GM06990 (cell line): ENCODE measurements at regions not wholly inside any gene's neighbourhood (a gene's known extent, or its start where the extent isn't known, plus 50 kb on each side); places are given as distances from the start of the nearest gene placed in this dataset.

Experiments used
- DNase-seq: peaks from one replicate; pipeline ENCODE4 v3.0.0-alpha.2; 2011; ENCODE audit not compliant: insufficient read length; ENCODE audit errors: extremely low read depth
- H3K27me3 ChIP-seq: replicated peaks from 2 replicates; pipeline ENCODE4 v1.6.0; 2011; ENCODE audit warnings: low read length; ENCODE audit not compliant: control insufficient read depth, insufficient read depth
- H3K36me3 ChIP-seq: 2 replicates; pipeline ENCODE4 v1.5.1; 2011; ENCODE audit warnings: low read length; ENCODE audit not compliant: control insufficient read depth, insufficient read depth
- H3K4me3 ChIP-seq: replicated peaks from 2 replicates; pipeline ENCODE4 v1.5.1; 2011; ENCODE audit warnings: low read depth, mild to moderate bottlenecking, control low read depth, low read length
- TF ChIP-seq, protein P1 (sequence below): IDR thresholded peaks from 2 replicates; pipeline ENCODE4 v1.5.1; 2011; ENCODE audit warnings: low read length, control low read depth, mild to moderate bottlenecking, inconsistent platforms; ENCODE audit not compliant: insufficient read depth, poor library complexity, severe bottlenecking

DNA sequence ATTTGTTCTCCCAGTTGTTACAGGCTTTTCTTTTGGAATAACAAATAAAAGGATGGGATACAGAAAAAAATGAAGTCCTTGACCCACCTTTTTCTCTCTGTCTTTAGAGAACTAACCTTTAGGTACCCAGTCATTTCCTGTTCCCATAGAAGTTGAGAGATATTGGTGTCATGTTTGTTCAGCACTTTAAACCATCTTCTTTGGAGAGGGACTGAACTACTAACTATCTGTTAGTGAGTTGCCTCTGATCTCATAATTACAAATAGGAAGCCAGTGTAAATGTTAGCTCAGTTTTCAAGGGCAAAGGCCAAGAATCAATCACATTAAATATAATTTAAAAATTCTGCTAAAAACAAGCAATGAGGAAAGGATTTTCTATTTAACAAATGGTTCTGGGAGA, 72.9 kb upstream of the DCBLD2 start:
- no peaks in the 10 kb centered on the region for H3K27me3 ChIP-seq
- H3K36me3 ChIP-seq = no peaks in the 10 kb centered on the region
- H3K4me3 ChIP-seq = no peak overlapping the region
- no peak for DNase-seq
- TF ChIP-seq, protein P1, sequence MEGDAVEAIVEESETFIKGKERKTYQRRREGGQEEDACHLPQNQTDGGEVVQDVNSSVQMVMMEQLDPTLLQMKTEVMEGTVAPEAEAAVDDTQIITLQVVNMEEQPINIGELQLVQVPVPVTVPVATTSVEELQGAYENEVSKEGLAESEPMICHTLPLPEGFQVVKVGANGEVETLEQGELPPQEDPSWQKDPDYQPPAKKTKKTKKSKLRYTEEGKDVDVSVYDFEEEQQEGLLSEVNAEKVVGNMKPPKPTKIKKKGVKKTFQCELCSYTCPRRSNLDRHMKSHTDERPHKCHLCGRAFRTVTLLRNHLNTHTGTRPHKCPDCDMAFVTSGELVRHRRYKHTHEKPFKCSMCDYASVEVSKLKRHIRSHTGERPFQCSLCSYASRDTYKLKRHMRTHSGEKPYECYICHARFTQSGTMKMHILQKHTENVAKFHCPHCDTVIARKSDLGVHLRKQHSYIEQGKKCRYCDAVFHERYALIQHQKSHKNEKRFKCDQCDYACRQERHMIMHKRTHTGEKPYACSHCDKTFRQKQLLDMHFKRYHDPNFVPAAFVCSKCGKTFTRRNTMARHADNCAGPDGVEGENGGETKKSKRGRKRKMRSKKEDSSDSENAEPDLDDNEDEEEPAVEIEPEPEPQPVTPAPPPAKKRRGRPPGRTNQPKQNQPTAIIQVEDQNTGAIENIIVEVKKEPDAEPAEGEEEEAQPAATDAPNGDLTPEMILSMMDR = no peak

DNA sequence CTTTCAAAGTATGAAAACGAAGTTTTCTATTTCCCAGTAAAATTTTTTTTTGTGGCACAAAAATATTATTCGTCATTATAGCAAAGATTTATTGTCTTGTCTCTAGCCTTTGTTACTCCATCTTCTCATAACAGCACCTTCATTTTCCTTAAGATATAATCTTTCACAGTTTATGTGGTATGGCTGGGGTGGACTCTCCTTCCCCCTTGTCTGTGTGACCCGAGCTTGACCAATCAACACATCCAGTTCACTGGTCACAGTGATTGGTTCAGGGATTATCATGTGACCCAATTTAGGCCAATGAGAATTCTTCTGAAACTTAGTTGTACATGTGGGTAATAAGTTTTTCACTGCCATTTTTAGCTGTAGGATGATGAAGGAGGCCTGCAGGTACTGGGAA, 71.2 kb upstream of the DCBLD2 start:
- Histone ChIP-seq H3K27me3 (no peaks in the 10 kb centered on the region), H3K4me3 (no peak overlapping the region), H3K36me3 (no peaks in the 10 kb centered on the region)
- TF ChIP-seq, protein P1 = no peak
- DNase-seq = no peak

DNA sequence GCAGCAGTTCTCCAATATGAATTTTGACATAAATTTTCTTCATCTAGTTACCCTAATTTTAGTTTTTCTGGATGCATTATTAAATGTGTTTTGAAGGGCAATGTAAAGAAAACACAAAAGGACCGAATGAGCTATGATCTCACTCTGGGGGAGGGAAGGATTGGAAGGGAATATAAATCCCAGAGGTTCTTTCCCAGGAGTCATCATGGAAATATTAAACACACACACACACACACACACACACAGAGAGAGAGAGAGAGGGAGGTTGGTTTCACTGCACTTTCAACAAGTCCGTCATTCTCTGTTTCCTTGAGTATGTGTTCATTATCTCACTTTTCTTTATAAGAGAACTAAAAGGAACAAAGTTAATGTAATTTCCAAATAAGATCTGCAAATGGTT, 70.7 kb upstream of the DCBLD2 start:
- TF ChIP-seq, protein P1 = no peak
- Histone ChIP-seq H3K36me3 (no peaks in the 10 kb centered on the region), H3K4me3 (no peak overlapping the region), H3K27me3 (no peaks in the 10 kb centered on the region)
- DNase-seq = no peak

DNA sequence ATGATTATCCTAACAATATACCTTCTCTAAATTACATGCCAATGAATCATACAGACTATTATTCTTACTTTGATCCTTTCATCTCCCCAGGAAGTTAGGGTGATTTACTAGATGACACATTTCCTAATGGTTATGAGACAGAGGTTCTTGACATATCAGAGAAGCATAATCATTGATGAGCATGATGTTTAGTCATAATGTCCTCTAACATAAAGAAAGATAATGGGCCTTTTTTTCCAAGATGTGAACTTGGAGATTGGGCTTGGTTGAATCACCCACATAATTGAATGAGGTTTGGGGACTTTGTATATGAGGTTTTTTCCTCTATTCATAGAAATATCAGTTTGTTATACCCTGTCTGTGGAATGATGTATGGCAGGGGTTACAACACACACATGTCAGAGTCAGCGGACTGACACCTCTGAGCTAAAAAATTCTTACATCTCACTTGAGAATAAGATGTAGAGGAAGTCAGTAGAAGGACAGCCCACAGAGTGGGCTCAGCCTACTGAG, 69.7 kb upstream of the DCBLD2 start:
- Histone ChIP-seq H3K4me3 (no peak overlapping the region), H3K36me3 (no peaks in the 10 kb centered on the region), H3K27me3 (no peaks in the 10 kb centered on the region)
- DNase-seq = no peak
- TF ChIP-seq, protein P1 = no peak

DNA sequence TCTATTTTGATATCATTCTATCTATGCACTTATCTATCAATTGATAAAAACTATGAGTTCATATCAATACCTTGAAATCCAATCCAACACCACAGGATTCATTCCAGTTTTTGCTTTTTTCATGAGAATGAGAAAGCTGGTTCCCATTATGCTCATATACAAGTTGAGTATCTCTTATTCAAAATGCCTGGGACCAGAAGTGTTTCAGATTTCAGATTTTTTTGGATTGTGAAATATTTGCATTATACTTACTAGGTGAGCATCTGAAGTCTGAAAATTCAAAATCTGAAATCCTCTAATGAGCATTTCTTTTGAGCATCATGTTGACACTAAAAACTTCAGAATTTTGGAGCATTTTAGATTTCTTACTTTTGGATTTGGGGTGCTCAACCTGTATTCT, 67.8 kb upstream of the DCBLD2 start:
- TF ChIP-seq, protein P1 = no peak
- H3K36me3 ChIP-seq = no peaks in the 10 kb centered on the region
- H3K27me3 ChIP-seq = no peaks in the 10 kb centered on the region
- no peak overlapping the region for H3K4me3 ChIP-seq
- no peak for DNase-seq

DNA sequence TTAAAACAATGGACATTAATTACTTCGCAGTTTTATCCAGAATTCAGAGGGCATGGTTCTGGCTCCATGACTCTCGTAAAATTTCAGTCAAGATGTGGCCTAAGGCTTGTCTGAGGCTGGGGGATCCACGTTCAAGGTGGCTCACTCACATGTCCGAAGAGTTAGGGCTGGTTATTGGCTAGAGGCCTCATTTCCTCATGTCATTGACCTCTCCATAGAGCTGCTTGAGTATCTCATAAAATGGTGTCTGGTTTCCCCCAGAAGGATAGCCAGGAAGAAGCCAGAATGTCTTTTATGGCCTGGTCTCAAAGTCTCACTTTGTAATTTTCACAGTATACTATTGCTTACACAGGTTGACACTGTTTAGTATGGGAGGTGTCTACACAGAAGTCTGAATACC, 67.3 kb upstream of the DCBLD2 start:
- no peak overlapping the region for H3K4me3 ChIP-seq
- TF ChIP-seq, protein P1 = no peak
- no peaks in the 10 kb centered on the region for H3K27me3 ChIP-seq
- no peaks in the 10 kb centered on the region for H3K36me3 ChIP-seq
- DNase-seq = no peak
